GM12875 (cell line): ENCODE measurements at regions not wholly inside any gene's neighbourhood (a gene's known extent, or its start where the extent isn't known, plus 50 kb on each side); places are given as distances from the start of the nearest gene placed in this dataset.

ENCODE experiments used
- H3K4me3 ChIP-seq: one replicate; pipeline ENCODE4 v1.5.1; 2011; ENCODE audit warnings: low read depth, low read length, control low read depth
- CTCF ChIP-seq: IDR thresholded peaks from 2 replicates; pipeline ENCODE4 v1.5.1; 2011; ENCODE audit warnings: low read depth, mild to moderate bottlenecking, control low read depth, inconsistent platforms, low read length, moderate library complexity, borderline replicate concordance; ENCODE audit not compliant: insufficient read depth

GRCh38 chr4:18454349-18454748, 432.8 kb upstream of the LCORL start:
- no peak overlapping the region for H3K4me3 ChIP-seq
- no peak for TF ChIP-seq CTCF

- no peak overlapping the region for H3K4me3 ChIP-seq
- no peak for TF ChIP-seq CTCF
Observed at GRCh38 chr4:18445110-18445509, 423.6 kb upstream of the LCORL start.

GRCh38 chr4:18444206-18444605, 422.7 kb upstream of the LCORL start:
- no peak for TF ChIP-seq CTCF
- H3K4me3 ChIP-seq, result no peak overlapping the region

- no peak for TF ChIP-seq CTCF
Observed at GRCh38 chr4:18442957-18443356, 421.4 kb upstream of the LCORL start.

GRCh38 chr4:18441676-18442075, 420.1 kb upstream of the LCORL start:
- no peak for TF ChIP-seq CTCF

More at GRCh38 chr4:18442957-18443356, 421.4 kb upstream of the LCORL start:
- H3K4me3 ChIP-seq, result no peak overlapping the region

GRCh38 chr4:18441203-18441590, 419.6 kb upstream of the LCORL start:
- no peak for TF ChIP-seq CTCF

More at GRCh38 chr4:18441676-18442075, 420.1 kb upstream of the LCORL start:
- no peak overlapping the region for H3K4me3 ChIP-seq

GRCh38 chr4:18440527-18441202, 419.1 kb upstream of the LCORL start:
- TF ChIP-seq CTCF, result no peak
- no peak overlapping the region for H3K4me3 ChIP-seq

More at GRCh38 chr4:18441203-18441590, 419.6 kb upstream of the LCORL start:
- no peak overlapping the region for H3K4me3 ChIP-seq
